Gastroesophageal sphincter (tissue), 3 donors: ENCODE measurements at regions not wholly inside any gene's neighbourhood (a gene's known extent, or its start where the extent isn't known, plus 50 kb on each side); places are given as distances from the start of the nearest gene placed in this dataset.

Experiments
- EP300 ChIP-seq: sonication (generic); formaldehyde crosslinking; IDR thresholded peaks from one replicate; pipeline ENCODE4 v1.6.1; 2017; ENCODE audit warnings: antibody characterized with exemption, mild to moderate bottlenecking
- TF ChIP-seq, protein P1 (sequence below), 4 experiments: fragments of 200-600 bp in 2 of 4; fragments of 450-650 bp in 2 of 4; sonication (generic) in 1 of 4; IDR thresholded peaks; one replicate each; pipeline ENCODE4 v1.5.1; 2017 to 2019; ENCODE audit warnings: antibody characterized with exemption in 4 of 4, mild to moderate bottlenecking in 2 of 4, moderate library complexity in 2 of 4

DNA sequence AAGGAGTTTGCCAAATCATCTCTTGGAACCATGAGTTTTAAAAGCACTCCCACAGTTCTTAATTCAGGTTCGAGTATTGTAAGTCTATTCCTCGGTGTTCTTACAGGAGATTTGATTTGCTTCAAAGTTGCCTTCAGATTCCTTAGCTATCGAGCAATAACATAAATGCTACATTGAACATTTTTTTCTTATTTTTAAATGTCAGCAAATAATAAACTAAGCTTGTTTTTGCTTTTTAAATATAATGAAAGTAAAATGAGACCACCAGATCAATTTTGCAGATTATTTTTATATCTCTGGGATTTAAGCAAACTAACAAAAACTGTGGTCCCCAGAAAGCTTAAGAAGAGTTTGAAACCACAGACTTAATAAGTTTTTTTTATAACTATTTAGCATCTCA, 195.5 kb downstream of the LNPK start:
- TF ChIP-seq EP300, result no peak
- TF ChIP-seq, protein P1, sequence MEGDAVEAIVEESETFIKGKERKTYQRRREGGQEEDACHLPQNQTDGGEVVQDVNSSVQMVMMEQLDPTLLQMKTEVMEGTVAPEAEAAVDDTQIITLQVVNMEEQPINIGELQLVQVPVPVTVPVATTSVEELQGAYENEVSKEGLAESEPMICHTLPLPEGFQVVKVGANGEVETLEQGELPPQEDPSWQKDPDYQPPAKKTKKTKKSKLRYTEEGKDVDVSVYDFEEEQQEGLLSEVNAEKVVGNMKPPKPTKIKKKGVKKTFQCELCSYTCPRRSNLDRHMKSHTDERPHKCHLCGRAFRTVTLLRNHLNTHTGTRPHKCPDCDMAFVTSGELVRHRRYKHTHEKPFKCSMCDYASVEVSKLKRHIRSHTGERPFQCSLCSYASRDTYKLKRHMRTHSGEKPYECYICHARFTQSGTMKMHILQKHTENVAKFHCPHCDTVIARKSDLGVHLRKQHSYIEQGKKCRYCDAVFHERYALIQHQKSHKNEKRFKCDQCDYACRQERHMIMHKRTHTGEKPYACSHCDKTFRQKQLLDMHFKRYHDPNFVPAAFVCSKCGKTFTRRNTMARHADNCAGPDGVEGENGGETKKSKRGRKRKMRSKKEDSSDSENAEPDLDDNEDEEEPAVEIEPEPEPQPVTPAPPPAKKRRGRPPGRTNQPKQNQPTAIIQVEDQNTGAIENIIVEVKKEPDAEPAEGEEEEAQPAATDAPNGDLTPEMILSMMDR (IDR thresholded peaks at IDR 0.05), result no peak
